A172 (cell line): ENCODE measurements at regions not wholly inside any gene's neighbourhood (a gene's known extent, or its start where the extent isn't known, plus 50 kb on each side); places are given as distances from the start of the nearest gene placed in this dataset.

Experiments used
- DNase-seq: peaks from one replicate; pipeline ENCODE4 v3.0.0-alpha.2; 2015; ENCODE audit warnings: low spot score

GRCh38 chr12:77777274-77777673, 53.4 kb upstream of the NAV3 start:
- no peak for DNase-seq

- DNase-seq = no peak
Observed at GRCh38 chr12:77774761-77775160, 55.9 kb upstream of the NAV3 start.

GRCh38 chr12:77772676-77773298, 57.9 kb upstream of the NAV3 start:
- no peak for DNase-seq

GRCh38 chr12:77768558-77768957, 62.1 kb upstream of the NAV3 start:
- no peak for DNase-seq

GRCh38 chr12:77767756-77768343, 62.8 kb upstream of the NAV3 start:
- DNase-seq = no peak

- DNase-seq = no peak
Observed at GRCh38 chr12:77767335-77767734, 63.4 kb upstream of the NAV3 start.

GRCh38 chr12:77766224-77766623, 64.5 kb upstream of the NAV3 start:
- no peak for DNase-seq

- DNase-seq = no peak
Observed at GRCh38 chr12:77761286-77761685, 69.4 kb upstream of the NAV3 start.

- DNase-seq = no peak
Observed at GRCh38 chr12:77760271-77761025, 70.2 kb upstream of the NAV3 start.

GRCh38 chr12:77754086-77754485, 76.6 kb upstream of the NAV3 start:
- DNase-seq = no peak

- DNase-seq = peak; percentile 16
Observed at GRCh38 chr12:77751939-77752338, 78.8 kb upstream of the NAV3 start.

GRCh38 chr12:77746096-77746495, 84.6 kb upstream of the NAV3 start:
- peak; percentile 33 for DNase-seq

- no peak for DNase-seq
Observed at GRCh38 chr12:77745624-77746023, 85.1 kb upstream of the NAV3 start.

GRCh38 chr12:77742631-77743030, 88.1 kb upstream of the NAV3 start:
- no peak for DNase-seq

- DNase-seq = no peak
Observed at GRCh38 chr12:77741974-77742517, 88.6 kb upstream of the NAV3 start.

GRCh38 chr12:77736219-77736965, 94.3 kb upstream of the NAV3 start:
- DNase-seq = no peak

- peak; percentile 36 for DNase-seq
Observed at GRCh38 chr12:77734214-77734883, 96.3 kb upstream of the NAV3 start.

- DNase-seq = no peak
Observed at GRCh38 chr12:77728018-77728417, 102.7 kb upstream of the NAV3 start.

GRCh38 chr12:77727442-77728001, 103.2 kb upstream of the NAV3 start:
- no peak for DNase-seq

- DNase-seq = peak; percentile 18
Observed at GRCh38 chr12:77725611-77726010, 105.1 kb upstream of the NAV3 start.

GRCh38 chr12:77724367-77724957, 106.2 kb upstream of the NAV3 start:
- DNase-seq = peak; percentile 46
